ENCODE measurements at regions not wholly inside any gene's neighbourhood (a gene's known extent, or its start where the extent isn't known, plus 50 kb on each side); places are given as distances from the start of the nearest gene placed in this dataset. TPM values are rescaled to one million over a fixed set of nuclear protein-coding genes. Genes with fewer than 3 reads are reported as not detected.

DNA sequence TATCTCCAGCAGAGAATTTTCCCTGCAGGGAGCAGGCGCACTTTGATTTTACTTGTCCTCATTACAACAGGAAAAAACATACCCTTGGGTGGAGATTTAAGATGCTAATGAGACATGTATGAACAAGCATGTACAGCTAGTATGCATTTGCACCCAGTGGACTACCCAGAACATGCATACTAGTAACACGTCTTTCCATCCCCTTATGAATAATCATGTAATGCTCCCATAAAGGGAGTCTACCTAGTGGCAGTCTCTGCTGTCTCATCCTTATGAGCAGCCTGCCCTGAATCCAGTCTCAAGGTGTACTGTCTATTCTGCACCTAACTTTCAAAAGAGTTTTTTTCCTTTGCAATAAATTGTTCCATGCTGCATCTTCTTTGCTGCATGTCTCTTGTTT is 1222.0 kb downstream of the ROBO1 start:
- H3K27me3 ChIP-seq (ENCODE audit: control insufficient read depth in 2 of 2, insufficient read depth in 2 of 2, low read length in 2 of 2): no peaks in the 10 kb centered on the region
- Mint-ChIP-seq H3K27ac (no peak overlapping the region), H3K36me3 (no peaks in the 10 kb centered on the region), H3K27me3 (ENCODE audit: low read depth in 3 of 3) (no peaks in the 10 kb centered on the region), H3K4me3 (no peak overlapping the region), H3K9me3 (peaks cover 1 to 10% (median 5%) of the 10 kb centered on the region in 7 donors), H3K4me1 (no peaks in the 10 kb centered on the region)
- DNase-seq: no peak
- H3K9me3 ChIP-seq (replicated peaks in 1 of 2; ENCODE audit: control insufficient read depth in 1 of 2, insufficient read depth in 1 of 2, low read length in 2 of 2): peaks cover 0 to 17% of the 10 kb centered on the region in 2 donors
- no peak overlapping the region for H3K9ac ChIP-seq (ENCODE audit: insufficient read depth, low read length, poor library complexity, severe bottlenecking)
- no peaks in the 10 kb centered on the region for H3K36me3 ChIP-seq (replicated peaks in 1 of 2; ENCODE audit: control insufficient read depth in 1 of 2, insufficient read depth in 2 of 2, low read length in 2 of 2)
- TF ChIP-seq CTCF (IDR thresholded peaks at IDR 0.05): no peak
- intact Hi-C loops (cut with micrococcal nuclease): no loop called here
- no peaks in the 10 kb centered on the region for H3K4me1 ChIP-seq (ENCODE audit: control insufficient read depth in 1 of 2, insufficient read depth in 2 of 2, low read length in 2 of 2)
- no peak overlapping the region for H2AFZ ChIP-seq (ENCODE audit: insufficient read depth, low read depth, low read length, poor library complexity, severe bottlenecking)
- 91% methylated on average over 1 of the region's 2 CpGs for WGBS (ENCODE audit: insufficient coverage)
- no peak overlapping the region for H3K4me2 ChIP-seq (replicated peaks; ENCODE audit: extremely low read depth, low read length, poor library complexity, severe bottlenecking)
- no peak overlapping the region for H3K4me3 ChIP-seq (replicated peaks in 1 of 3; ENCODE audit: low read depth in 2 of 3, low read length in 3 of 3)
- no peaks in the 10 kb centered on the region for H4K20me1 ChIP-seq (ENCODE audit: insufficient read depth, low read length)
- H3K27ac ChIP-seq (ENCODE audit: low read depth in 1 of 2, low read length in 2 of 2): no peak overlapping the region
- H3K79me2 ChIP-seq (ENCODE audit: insufficient read depth, low read length): no peaks in the 10 kb centered on the region

Small RNAs in the stretch of these regions (small RNA-seq; reads per million reads assigned to genes)
- not detected for gene RN7SKP61 (ENCODE audit: insufficient read length, low read depth)
- gene RN7SL647P (ENCODE audit: insufficient read length, low read depth): not detected
- not detected for gene RNU6-217P (ENCODE audit: insufficient read length, low read depth)

Data from CD14-positive monocyte (primary cell).